ENCODE measurements at regions not wholly inside any gene's neighbourhood (a gene's known extent, or its start where the extent isn't known, plus 50 kb on each side); places are given as distances from the start of the nearest gene placed in this dataset.

- no peak overlapping the region for H2AFZ ChIP-seq (replicated peaks; ENCODE audit: low read length, poor library complexity)
- no peak overlapping the region for H4K91ac ChIP-seq (ENCODE audit: insufficient read depth, low read depth, low read length)
- BruUV-seq (replicated peaks) = no TSS peak
- no peak overlapping the region for H3K18ac ChIP-seq (ENCODE audit: low read depth, low read length)
- no peak for ATAC-seq (ENCODE audit: low read depth)
- no CpG with 5 or more reads among the region's 1 CpG for WGBS, 2 experiments (ENCODE audit: extremely low coverage in 2 of 2, insufficient read length in 1 of 2)
- H3K4me3 ChIP-seq (ENCODE audit: insufficient read depth, low read depth, low read length) = no peak overlapping the region
- H2BK15ac ChIP-seq (ENCODE audit: low read depth, low read length) = no peak overlapping the region
- in situ Hi-C loops (cut with MboI; ENCODE audit: low sequenced_read_pairs) = no loop called here
- no peak overlapping the region for H4K8ac ChIP-seq (ENCODE audit: low read depth in 2 of 2, low read length in 2 of 2)
- H3K14ac ChIP-seq (replicated peaks; ENCODE audit: low read depth, low read length) = no peak overlapping the region
- no peaks in the 10 kb centered on the region for H3K36me3 ChIP-seq (ENCODE audit: control insufficient read depth, insufficient read depth, low read length)
- no peak overlapping the region for H3K4ac ChIP-seq (ENCODE audit: low read depth, low read length)
- TF ChIP-seq, protein P1, sequence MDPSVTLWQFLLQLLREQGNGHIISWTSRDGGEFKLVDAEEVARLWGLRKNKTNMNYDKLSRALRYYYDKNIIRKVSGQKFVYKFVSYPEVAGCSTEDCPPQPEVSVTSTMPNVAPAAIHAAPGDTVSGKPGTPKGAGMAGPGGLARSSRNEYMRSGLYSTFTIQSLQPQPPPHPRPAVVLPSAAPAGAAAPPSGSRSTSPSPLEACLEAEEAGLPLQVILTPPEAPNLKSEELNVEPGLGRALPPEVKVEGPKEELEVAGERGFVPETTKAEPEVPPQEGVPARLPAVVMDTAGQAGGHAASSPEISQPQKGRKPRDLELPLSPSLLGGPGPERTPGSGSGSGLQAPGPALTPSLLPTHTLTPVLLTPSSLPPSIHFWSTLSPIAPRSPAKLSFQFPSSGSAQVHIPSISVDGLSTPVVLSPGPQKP (IDR thresholded peaks at IDR 0.05; ENCODE audit: borderline replicate concordance, low read depth, low read length) = no peak
- TF ChIP-seq MXI1 (IDR thresholded peaks at IDR 0.05; ENCODE audit: borderline replicate concordance, low read depth, low read length) (no peak), RCOR1 (IDR thresholded peaks at IDR 0.05; ENCODE audit: insufficient replicate concordance, low read length) (no peak), NFE2L2 (IDR thresholded peaks at IDR 0.05; ENCODE audit: low read depth, low read length) (no peak), RFX5 (IDR thresholded peaks at IDR 0.05; ENCODE audit: low read depth, low read length) (no peak), POLR2A (IDR thresholded peaks at IDR 0.05; ENCODE audit: low read depth, low read length) (no peak), USF2 (IDR thresholded peaks at IDR 0.05; ENCODE audit: low read depth, low read length) (no peak), RAD21 (IDR thresholded peaks at IDR 0.05; ENCODE audit: low read length) (no peak), SMC3 (IDR thresholded peaks at IDR 0.05; ENCODE audit: low read depth, low read length) (no peak), BHLHE40 (IDR thresholded peaks at IDR 0.05; ENCODE audit: low read depth, low read length) (no peak), MAZ (IDR thresholded peaks at IDR 0.05; ENCODE audit: borderline replicate concordance, low read depth, low read length) (no peak), CHD1 (IDR thresholded peaks at IDR 0.05; ENCODE audit: low read depth, low read length) (no peak), MAFK (IDR thresholded peaks at IDR 0.05; ENCODE audit: low read depth, low read length) (no peak)
- TF ChIP-seq, protein P2, sequence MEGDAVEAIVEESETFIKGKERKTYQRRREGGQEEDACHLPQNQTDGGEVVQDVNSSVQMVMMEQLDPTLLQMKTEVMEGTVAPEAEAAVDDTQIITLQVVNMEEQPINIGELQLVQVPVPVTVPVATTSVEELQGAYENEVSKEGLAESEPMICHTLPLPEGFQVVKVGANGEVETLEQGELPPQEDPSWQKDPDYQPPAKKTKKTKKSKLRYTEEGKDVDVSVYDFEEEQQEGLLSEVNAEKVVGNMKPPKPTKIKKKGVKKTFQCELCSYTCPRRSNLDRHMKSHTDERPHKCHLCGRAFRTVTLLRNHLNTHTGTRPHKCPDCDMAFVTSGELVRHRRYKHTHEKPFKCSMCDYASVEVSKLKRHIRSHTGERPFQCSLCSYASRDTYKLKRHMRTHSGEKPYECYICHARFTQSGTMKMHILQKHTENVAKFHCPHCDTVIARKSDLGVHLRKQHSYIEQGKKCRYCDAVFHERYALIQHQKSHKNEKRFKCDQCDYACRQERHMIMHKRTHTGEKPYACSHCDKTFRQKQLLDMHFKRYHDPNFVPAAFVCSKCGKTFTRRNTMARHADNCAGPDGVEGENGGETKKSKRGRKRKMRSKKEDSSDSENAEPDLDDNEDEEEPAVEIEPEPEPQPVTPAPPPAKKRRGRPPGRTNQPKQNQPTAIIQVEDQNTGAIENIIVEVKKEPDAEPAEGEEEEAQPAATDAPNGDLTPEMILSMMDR (conservative IDR thresholded peaks at IDR 0.05; ENCODE audit: low read depth, low read length) = no peak
- no peak overlapping the region for H2AK5ac ChIP-seq (ENCODE audit: low read depth, low read length)
- H2BK5ac ChIP-seq (ENCODE audit: low read depth, low read length, poor library complexity, severe bottlenecking) = no peak overlapping the region
- H3K9ac ChIP-seq (ENCODE audit: low read depth, low read length) = no peak overlapping the region
- ChIA-PET CTCF (no interaction called here), POLR2A (ENCODE audit: unreplicated experiment) (no interaction called here)
- dilution Hi-C loops (cut with HindIII; ENCODE audit: low sequenced_read_pairs, unreplicated experiment) = no loop called here
- no peaks in the 10 kb centered on the region for H3K79me1 ChIP-seq (ENCODE audit: low read depth in 1 of 2, low read length in 2 of 2)
- no peak overlapping the region for H3K4me2 ChIP-seq (ENCODE audit: low read depth, low read length)
- no peaks in the 10 kb centered on the region for H4K20me1 ChIP-seq (ENCODE audit: insufficient read depth, low read length)
- no peaks in the 10 kb centered on the region for H3K4me1 ChIP-seq (ENCODE audit: control insufficient read depth, insufficient read depth, low read length)
- H3K9me1 ChIP-seq (ENCODE audit: insufficient read depth, low read length) = no peaks in the 10 kb centered on the region
- no peak overlapping the region for H4K5ac ChIP-seq (ENCODE audit: low read depth, low read length)
- H3K27me3 ChIP-seq (ENCODE audit: control insufficient read depth, insufficient read depth, low read length) = no peaks in the 10 kb centered on the region
- intact Hi-C loops (cut with micrococcal nuclease) = no loop called here
- H2AK9ac ChIP-seq (replicated peaks; ENCODE audit: low read depth, low read length, poor library complexity) = no peak overlapping the region
- DNase-seq = no peak
- H3K9me3 ChIP-seq (ENCODE audit: control insufficient read depth, insufficient read depth, low read length) = no peaks in the 10 kb centered on the region
- H2BK20ac ChIP-seq (ENCODE audit: low read depth, low read length) = no peak overlapping the region
- H3K27ac ChIP-seq (ENCODE audit: insufficient read depth, low read length) = no peak overlapping the region
- H3K56ac ChIP-seq (ENCODE audit: extremely low read depth, insufficient read depth, low read length) = no peak overlapping the region
- H2BK120ac ChIP-seq (ENCODE audit: low read depth, low read length) = no peak overlapping the region
- H3K23ac ChIP-seq (ENCODE audit: low read depth, low read length) = no peak overlapping the region
Measured at GRCh38 chr12:63457857-63458256, 210.4 kb downstream of the DPY19L2 start.
